ENCODE measurements at regions not wholly inside any gene's neighbourhood (a gene's known extent, or its start where the extent isn't known, plus 50 kb on each side); places are given as distances from the start of the nearest gene placed in this dataset.

- H3K27me3 Mint-ChIP-seq = peaks cover 43% of the 10 kb centered on the region
- no peaks in the 10 kb centered on the region for H3K4me1 Mint-ChIP-seq (ENCODE audit: low read depth)
- no peaks in the 10 kb centered on the region for H3K9me3 Mint-ChIP-seq
- no peak overlapping the region for H3K4me3 Mint-ChIP-seq
- H3K36me3 Mint-ChIP-seq (ENCODE audit: low read depth) = no peaks in the 10 kb centered on the region
- no peak overlapping the region for H3K27ac Mint-ChIP-seq
These were observed 382.9 kb downstream of the QKI start for GRCh38 chr6:163797296-163797845.

DNA sequence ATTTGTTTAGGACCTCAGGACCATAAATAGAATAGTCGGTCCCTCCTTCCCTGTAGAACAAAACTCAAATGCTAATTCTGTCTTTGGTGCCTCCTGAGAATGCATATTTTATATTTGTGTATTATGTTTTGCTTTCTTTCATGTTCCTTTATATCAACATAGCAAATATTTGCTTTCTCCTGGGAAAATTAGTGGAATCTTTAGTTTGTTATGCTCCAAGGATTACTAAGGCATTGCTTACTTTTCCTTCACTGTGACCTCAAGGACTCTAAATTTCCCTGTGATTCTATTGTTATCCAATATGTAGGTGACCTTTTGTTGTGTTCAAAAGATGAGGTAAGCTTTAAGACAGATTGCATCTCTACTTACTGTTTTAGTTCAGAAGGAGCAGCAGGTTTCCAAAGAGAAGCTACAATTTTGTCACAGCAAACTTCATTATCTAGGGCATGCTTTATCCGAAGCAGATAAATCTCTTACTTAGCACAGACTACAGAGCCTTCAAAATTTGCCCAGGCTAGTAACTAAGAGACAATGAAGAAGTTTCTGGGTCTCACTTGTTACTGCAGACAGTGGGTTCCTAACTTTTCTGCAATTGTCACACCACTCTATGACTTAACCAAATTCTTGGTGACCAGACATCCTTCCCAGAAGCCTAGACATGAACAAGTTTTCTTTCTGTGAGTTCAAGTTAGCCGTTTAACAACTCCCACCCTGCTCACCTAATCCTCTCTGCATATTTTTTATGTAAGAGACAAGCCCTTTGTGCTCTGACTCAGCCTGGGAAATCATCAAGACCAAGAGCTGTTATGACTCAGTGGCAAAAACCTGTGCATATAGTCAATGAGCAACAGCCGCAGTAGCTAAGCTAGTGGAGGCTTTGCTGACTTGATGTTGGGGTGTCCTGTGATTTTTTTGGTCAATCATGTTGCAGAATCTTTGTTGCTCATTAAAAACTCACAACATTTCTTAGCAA lies 378.8 kb downstream of the QKI start:
- Mint-ChIP-seq H3K9me3 (no peaks in the 10 kb centered on the region), H3K4me1 (ENCODE audit: low read depth) (no peaks in the 10 kb centered on the region), H3K27ac (no peak overlapping the region), H3K27me3 (peaks cover 48% of the 10 kb centered on the region), H3K36me3 (ENCODE audit: low read depth) (no peaks in the 10 kb centered on the region), H3K4me3 (no peak overlapping the region)

DNA sequence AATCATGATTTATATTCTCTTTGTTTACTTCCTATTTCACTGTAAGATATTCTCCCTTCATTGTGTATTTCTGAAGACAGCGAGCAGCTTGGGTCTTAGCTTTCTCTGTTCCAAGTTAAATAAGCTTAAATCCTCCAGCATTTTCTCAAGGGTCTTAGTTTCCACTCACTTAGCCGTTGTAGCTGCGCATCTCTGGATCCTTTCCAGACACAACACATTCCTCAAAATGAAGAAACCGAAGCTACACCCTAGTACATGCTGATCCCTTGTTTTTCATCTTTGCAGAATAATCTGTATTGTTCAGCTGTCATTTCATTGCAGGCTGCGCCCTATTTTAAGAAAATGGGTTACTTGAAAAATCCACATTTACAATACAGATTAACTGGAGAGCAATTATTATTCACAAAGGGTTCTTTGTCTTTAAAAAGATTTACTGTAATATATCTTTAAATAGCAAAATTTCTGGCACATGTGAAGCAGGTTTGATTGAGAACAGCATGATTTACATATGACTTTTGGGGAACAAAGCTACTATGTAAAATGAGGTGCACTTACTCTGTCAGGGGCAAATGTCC lies 375.8 kb downstream of the QKI start:
- Mint-ChIP-seq H3K4me3 (no peak overlapping the region), H3K27me3 (peaks cover 29% of the 10 kb centered on the region), H3K27ac (no peak overlapping the region), H3K36me3 (ENCODE audit: low read depth) (no peaks in the 10 kb centered on the region), H3K9me3 (no peaks in the 10 kb centered on the region), H3K4me1 (ENCODE audit: low read depth) (no peaks in the 10 kb centered on the region)

DNA sequence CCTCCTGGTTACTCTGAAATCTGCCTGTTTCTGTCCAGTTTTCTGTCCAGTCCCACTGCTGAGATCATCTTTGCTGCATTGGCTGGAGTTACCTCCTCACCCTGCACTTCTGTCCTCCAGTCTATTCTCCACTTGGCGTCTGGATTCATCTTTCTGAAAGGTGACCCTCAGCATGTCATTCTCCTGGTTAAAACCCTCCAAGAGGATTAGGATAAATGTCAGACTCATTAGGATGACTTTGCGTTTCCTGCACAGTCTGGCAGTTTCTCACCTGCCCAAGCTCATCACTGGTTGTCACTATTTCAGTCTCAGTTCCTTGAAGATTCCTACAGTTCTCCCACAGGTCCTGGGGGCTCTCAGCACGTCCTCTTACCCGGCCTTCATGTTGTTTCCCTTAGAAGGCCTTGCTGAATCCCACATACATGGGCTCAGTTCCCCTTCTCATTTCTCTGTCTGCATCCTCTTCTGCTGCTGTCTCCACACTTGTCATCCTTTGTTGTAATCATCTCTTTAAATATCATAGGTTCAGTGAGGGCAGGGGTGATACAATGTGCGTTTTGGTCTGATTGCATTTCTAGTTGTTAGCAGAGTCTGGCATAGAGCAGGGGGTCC lies 374.8 kb downstream of the QKI start:
- H3K27ac Mint-ChIP-seq = no peak overlapping the region

GRCh38 chr6:163786995-163787671 lies 372.6 kb downstream of the QKI start:
- Mint-ChIP-seq H3K4me3 (no peak overlapping the region), H3K27ac (no peak overlapping the region), H3K36me3 (ENCODE audit: low read depth) (no peaks in the 10 kb centered on the region), H3K9me3 (no peaks in the 10 kb centered on the region), H3K27me3 (peaks cover 6% of the 10 kb centered on the region), H3K4me1 (ENCODE audit: low read depth) (peaks cover 8% of the 10 kb centered on the region)

More for the DNA sequence above, 374.8 kb downstream of the QKI start:
- Mint-ChIP-seq H3K4me3 (no peak overlapping the region), H3K36me3 (ENCODE audit: low read depth) (no peaks in the 10 kb centered on the region), H3K4me1 (ENCODE audit: low read depth) (no peaks in the 10 kb centered on the region), H3K9me3 (no peaks in the 10 kb centered on the region), H3K27me3 (peaks cover 23% of the 10 kb centered on the region)

DNA sequence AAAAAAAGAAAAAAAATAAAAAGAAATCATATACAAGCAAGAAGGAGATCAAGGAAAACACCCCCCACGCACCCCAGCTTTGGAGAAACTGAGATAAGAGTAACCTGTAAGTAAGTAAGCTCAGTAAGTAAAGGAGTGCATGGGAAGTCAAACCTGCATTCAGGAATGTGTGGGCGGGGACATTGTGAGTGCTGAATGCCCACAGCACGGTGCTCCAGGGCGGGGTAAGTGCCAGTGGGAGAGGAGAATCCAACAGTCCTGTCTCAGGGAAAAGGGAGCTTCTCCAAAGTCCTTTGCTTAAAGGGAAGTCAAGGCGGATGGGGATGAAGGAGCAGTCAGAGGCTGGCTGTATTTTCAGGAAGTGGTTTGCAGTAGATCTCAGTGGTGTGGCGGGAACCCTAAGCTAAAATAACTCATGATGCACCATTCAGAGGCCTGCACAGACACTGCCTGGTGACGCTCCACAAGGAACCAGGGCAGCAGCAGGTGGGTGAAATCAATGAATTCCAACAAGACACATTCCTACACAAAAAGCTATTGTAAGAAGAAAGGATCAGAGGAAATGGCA lies 368.0 kb downstream of the QKI start:
- Mint-ChIP-seq H3K27me3 (peaks cover 10% of the 10 kb centered on the region), H3K27ac (no peak overlapping the region), H3K4me3 (no peak overlapping the region), H3K9me3 (no peaks in the 10 kb centered on the region), H3K4me1 (ENCODE audit: low read depth) (peaks cover 8% of the 10 kb centered on the region), H3K36me3 (ENCODE audit: low read depth) (no peaks in the 10 kb centered on the region)

DNA sequence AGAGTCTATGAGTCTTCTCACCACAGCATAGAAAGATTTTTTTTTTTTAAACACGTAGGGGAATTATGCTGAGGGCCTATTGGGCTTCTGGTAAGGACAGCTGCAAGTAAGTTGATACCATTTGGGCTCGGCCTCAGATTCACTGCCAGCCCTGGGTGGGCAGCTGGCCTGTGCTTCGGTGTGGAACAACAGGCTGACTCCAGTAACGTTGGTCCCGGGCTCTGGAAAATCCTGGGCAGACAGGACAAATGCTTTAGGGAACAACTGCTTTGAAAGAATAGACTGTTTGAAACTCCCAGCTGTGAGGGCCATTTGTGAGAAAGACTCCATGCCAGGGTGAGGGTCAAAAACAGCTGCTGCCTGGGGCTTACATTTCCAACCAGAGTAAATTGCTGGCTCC lies 366.5 kb downstream of the QKI start:
- Mint-ChIP-seq H3K4me1 (ENCODE audit: low read depth) (peaks cover 8% of the 10 kb centered on the region), H3K9me3 (no peaks in the 10 kb centered on the region), H3K4me3 (no peak overlapping the region), H3K27ac (no peak overlapping the region), H3K27me3 (peaks cover 10% of the 10 kb centered on the region), H3K36me3 (ENCODE audit: low read depth) (no peaks in the 10 kb centered on the region)

DNA sequence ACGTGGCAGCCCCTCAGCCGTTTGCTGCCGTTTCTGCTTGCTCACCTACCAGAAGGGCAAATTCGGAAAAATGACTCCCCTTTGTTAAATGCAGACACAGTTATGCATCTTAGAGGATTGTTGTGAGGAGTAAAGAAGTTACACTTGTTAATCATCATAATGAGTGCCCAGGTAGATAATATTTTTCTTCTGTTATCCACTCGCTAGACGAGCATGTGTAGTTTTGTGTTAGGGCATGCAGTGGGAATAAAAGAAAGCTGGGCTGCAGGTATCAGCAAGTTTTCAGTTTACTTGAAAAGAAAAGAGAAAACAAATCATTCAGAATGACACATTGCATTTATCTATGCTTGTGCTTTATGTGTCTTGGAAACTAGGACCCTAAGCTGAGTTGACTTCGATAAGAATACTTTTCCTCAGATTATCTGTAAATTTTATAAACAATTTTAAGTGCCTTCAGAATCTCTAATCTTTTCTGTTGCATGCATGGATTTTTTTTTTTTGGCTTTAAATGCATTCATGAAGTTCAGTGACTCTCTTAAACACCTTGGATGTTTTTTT lies 365.3 kb downstream of the QKI start:
- no peak overlapping the region for H3K4me3 Mint-ChIP-seq
- peaks cover 10% of the 10 kb centered on the region for H3K27me3 Mint-ChIP-seq
- peaks cover 8% of the 10 kb centered on the region for H3K4me1 Mint-ChIP-seq (ENCODE audit: low read depth)
- H3K9me3 Mint-ChIP-seq = no peaks in the 10 kb centered on the region
- no peaks in the 10 kb centered on the region for H3K36me3 Mint-ChIP-seq (ENCODE audit: low read depth)
- no peak overlapping the region for H3K27ac Mint-ChIP-seq

DNA sequence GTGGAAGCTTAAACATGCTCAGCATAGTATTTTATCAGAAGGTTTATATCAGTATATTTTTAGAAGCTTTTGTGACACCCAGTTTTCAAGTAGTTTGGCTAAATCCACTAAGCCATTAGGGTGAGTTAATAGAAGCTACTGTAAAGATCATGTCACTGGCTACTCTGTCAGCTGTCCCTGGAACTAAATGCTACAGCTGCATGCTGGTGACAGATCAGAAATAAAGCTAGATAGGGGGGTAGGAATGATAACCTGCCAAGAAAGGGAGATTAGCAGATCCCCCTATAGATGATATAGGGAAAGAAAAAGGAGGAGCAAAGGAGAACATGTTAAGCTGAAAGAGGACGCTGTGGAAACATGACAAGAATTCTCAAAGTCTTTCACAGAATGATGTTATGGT lies 363.2 kb downstream of the QKI start:
- Mint-ChIP-seq H3K4me1 (ENCODE audit: low read depth) (peaks cover 4% of the 10 kb centered on the region), H3K27me3 (peaks cover 10% of the 10 kb centered on the region), H3K27ac (no peak overlapping the region), H3K4me3 (no peak overlapping the region), H3K9me3 (no peaks in the 10 kb centered on the region), H3K36me3 (ENCODE audit: low read depth) (no peaks in the 10 kb centered on the region)

DNA sequence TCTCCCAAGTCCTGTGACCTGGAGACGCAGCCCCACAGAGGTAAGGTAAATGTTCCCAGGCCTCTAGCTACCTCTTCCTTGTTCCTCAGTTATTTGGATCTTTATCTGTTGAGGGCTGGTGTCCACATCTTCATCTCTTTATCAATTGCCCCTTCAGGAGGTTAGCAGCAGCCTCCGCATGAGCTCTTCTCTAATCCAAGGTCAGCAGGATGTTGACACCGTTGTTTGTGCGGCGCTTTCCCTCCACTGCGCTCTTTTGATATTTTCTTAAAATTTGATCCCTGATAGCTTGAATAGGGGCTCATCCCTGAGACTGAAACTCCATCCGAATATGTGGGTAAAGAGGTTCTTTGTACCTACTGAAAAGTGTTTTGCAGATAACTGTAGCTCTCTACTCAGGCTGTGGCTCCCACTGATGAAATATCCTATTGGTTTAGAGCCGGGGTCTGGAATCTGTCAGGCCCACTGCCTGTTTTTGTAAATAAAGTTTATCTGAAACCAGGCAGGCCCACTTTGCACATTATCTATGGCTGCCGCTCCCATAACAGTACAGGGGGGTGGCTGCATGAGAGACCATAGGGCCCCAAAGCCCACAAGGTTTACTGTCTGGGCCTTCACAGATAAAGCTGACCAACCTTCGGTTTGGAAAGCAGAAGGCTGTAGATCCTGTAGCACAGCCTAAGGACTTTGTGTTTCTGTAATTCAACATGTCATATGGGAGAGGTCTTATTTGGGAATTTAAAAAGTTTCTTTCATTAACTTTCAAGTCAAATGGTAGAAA lies 362.6 kb downstream of the QKI start:
- H3K4me3 Mint-ChIP-seq = no peak overlapping the region
- peaks cover 10% of the 10 kb centered on the region for H3K27me3 Mint-ChIP-seq
- H3K36me3 Mint-ChIP-seq (ENCODE audit: low read depth) = no peaks in the 10 kb centered on the region
- no peaks in the 10 kb centered on the region for H3K9me3 Mint-ChIP-seq
- H3K4me1 Mint-ChIP-seq (ENCODE audit: low read depth) = no peaks in the 10 kb centered on the region
- no peak overlapping the region for H3K27ac Mint-ChIP-seq

DNA sequence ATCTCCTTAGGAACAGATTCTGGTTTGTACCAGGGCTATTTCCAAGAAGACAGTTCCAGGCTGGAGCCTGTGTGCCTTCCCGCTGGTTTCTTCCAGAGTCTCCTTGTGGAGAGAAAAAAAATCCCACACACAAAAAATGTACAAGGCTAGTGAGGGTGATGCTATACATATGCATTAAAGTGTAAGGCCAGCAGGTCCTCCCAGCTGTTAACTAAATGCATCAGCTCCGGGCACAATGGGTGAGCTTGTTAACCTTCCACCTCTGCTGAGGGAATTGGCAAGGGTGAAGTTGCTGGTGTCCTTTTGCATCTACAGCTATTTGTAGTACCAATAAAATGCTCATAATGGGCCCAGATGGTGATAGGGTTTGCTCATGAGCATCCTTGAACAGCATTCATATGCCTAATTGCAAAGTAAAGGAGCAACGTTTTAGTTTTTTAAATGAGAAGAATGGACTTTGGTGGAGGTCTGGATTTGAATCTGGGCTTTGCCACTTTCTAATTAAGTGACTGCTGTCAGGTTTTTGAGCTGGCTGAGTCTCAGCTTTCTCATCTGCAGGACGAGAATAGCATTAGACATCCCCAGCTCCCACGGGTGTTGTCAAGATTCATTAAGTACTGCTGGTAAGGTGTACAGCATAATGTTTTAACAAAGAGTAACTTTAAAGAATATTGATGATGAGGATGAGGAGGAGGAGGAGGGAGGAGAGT lies 361.8 kb downstream of the QKI start:
- no peak overlapping the region for H3K4me3 Mint-ChIP-seq
- no peaks in the 10 kb centered on the region for H3K9me3 Mint-ChIP-seq
- no peaks in the 10 kb centered on the region for H3K36me3 Mint-ChIP-seq (ENCODE audit: low read depth)
- no peak overlapping the region for H3K27ac Mint-ChIP-seq
- H3K4me1 Mint-ChIP-seq (ENCODE audit: low read depth) = no peaks in the 10 kb centered on the region
- H3K27me3 Mint-ChIP-seq = peaks cover 10% of the 10 kb centered on the region

DNA sequence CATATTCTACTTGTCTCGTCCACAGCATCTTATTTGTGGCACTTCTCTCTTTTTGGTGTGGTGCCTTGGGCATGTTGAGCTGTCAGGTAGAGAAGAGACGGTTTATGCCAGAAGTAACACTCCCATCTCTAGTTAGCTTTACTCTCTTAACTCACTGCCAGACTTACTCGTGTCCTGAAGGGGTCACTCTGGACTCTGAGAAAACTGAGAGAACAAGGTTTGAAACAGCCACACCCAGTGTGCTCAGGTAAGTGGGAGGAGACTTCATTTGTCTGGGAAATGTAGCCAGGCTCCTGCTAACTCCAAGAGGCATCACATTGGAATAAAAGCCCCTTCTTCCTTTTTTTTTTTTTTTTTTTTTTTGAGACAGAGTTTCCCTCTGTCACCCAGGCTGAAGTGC lies 360.8 kb downstream of the QKI start:
- no peak overlapping the region for H3K27ac Mint-ChIP-seq
- no peaks in the 10 kb centered on the region for H3K36me3 Mint-ChIP-seq (ENCODE audit: low read depth)
- no peak overlapping the region for H3K4me3 Mint-ChIP-seq
- H3K27me3 Mint-ChIP-seq = peaks cover 4% of the 10 kb centered on the region
- H3K9me3 Mint-ChIP-seq = no peaks in the 10 kb centered on the region
- no peaks in the 10 kb centered on the region for H3K4me1 Mint-ChIP-seq (ENCODE audit: low read depth)

DNA sequence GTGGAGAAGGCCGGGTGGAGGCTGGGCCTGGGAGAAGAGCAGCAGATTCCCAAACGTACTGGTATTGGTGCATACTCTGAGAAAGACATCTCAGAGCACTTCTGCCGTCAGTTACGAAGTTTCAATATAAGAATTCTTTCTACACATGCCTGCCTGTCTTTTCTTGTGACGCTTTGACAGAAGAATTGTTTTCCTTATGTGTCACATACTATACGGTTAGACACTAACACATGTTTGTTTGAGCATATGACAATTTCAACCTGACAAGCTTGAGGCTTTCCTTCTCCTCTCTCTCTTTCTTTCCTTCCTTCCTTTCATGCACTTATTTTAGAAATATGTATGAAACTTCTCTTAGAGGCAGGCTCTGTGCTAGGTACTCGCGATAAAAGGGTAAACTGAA lies 360.0 kb downstream of the QKI start:
- Mint-ChIP-seq H3K4me1 (ENCODE audit: low read depth) (no peaks in the 10 kb centered on the region), H3K4me3 (no peak overlapping the region)

More for the DNA sequence above, 360.0 kb downstream of the QKI start:
- Mint-ChIP-seq H3K9me3 (no peaks in the 10 kb centered on the region), H3K27me3 (peaks cover 10% of the 10 kb centered on the region), H3K27ac (no peak overlapping the region), H3K36me3 (ENCODE audit: low read depth) (no peaks in the 10 kb centered on the region)

Measured in stimulated activated naive CD8-positive, alpha-beta T cell treated with anti-CD3 and anti-CD28 coated beads, Interleukin-15, Interleukin-2, amounts not matched to agents 100 ng/mL and 50 ng/mL, for 24 hours (primary cell).